Tibial nerve (tissue), 4 donors: ENCODE measurements at regions not wholly inside any gene's neighbourhood (a gene's known extent, or its start where the extent isn't known, plus 50 kb on each side); places are given as distances from the start of the nearest gene placed in this dataset.

ENCODE experiments used
- DNase-seq, 2 donors: peaks; one replicate each; pipeline ENCODE4 v3.0.0-alpha.2; 2019; ENCODE audit warnings: low spot score in 2 of 2
- H3K27ac ChIP-seq, 4 donors: fragments of 200-600 bp; sonication (generic) in 3 of 4; one replicate each; pipeline ENCODE4 v1.5.1; 2017 to 2019; ENCODE audit warnings: mild to moderate bottlenecking in 1 of 4
- H3K27me3 ChIP-seq, 2 donors: fragments of 200-600 bp; sonication (generic) in 1 of 2; one replicate each; pipeline versions ENCODE4 v1.5.1 to v1.6.0; 2017 to 2019
- H3K36me3 ChIP-seq, 3 donors: fragments of 200-600 bp; sonication (generic); one replicate each; pipeline ENCODE4 v1.5.1; 2018 to 2019
- H3K4me1 ChIP-seq, 4 donors: fragments of 200-600 bp; sonication (generic) in 3 of 4; one replicate each; pipeline ENCODE4 v1.5.1; 2017 to 2019
- H3K4me3 ChIP-seq, 4 donors: fragments of 200-600 bp; sonication (generic) in 3 of 4; one replicate each; pipeline ENCODE4 v1.5.1; 2017 to 2019; ENCODE audit warnings: mild to moderate bottlenecking in 1 of 4, moderate library complexity in 1 of 4
- H3K9me3 ChIP-seq, 4 donors: fragments of 200-600 bp; sonication (generic) in 3 of 4; one replicate each; pipeline ENCODE4 v1.5.1; 2017 to 2019
- CTCF ChIP-seq, 5 experiments: fragments of 200-600 bp in 3 of 5; fragments of 450-650 bp in 2 of 5; sonication (generic) in 3 of 5; IDR thresholded peaks; one replicate each; pipeline ENCODE4 v1.5.1; 2016 to 2019; ENCODE audit warnings: antibody characterized with exemption in 5 of 5, mild to moderate bottlenecking in 3 of 5, moderate library complexity in 2 of 5
- EP300 ChIP-seq, 2 donors: sonication (generic); formaldehyde crosslinking; IDR thresholded peaks; one replicate each; pipeline ENCODE4 v1.6.1; 2017; ENCODE audit warnings: antibody characterized with exemption in 2 of 2, mild to moderate bottlenecking in 1 of 2
- POLR2A ChIP-seq, 2 donors: fragments of 450-650 bp; IDR thresholded peaks; one replicate each; pipeline ENCODE4 v1.6.1; 2017; ENCODE audit warnings: antibody characterized with exemption in 2 of 2, mild to moderate bottlenecking in 2 of 2, moderate library complexity in 2 of 2
- WGBS, 2 donors: methylation state at CpG; one replicate each; pipeline ENCODE4 v1.1.5; 2018; 5-methylcytosine and 5-hydroxymethylcytosine counted together

GRCh38 chr2:155630760-155631159 is 701.8 kb downstream of the NR4A2 start:
- H3K27ac ChIP-seq: no peak overlapping the region
- WGBS, 2 donors: 70 to 72% methylated on average over 5 of the region's 5 CpGs
- H3K4me3 ChIP-seq: no peak overlapping the region
- H3K27me3 ChIP-seq: no peaks in the 10 kb centered on the region
- H3K36me3 ChIP-seq: no peaks in the 10 kb centered on the region
- no peaks in the 10 kb centered on the region for H3K4me1 ChIP-seq
- no peak for DNase-seq
- TF ChIP-seq EP300 (IDR thresholded peaks at IDR 0.05): no peak
- TF ChIP-seq POLR2A (IDR thresholded peaks at IDR 0.05): no peak
- no peak for TF ChIP-seq CTCF (IDR thresholded peaks at IDR 0.05)
- H3K9me3 ChIP-seq: no peaks in the 10 kb centered on the region

- TF ChIP-seq EP300 (IDR thresholded peaks at IDR 0.05) (no peak), POLR2A (IDR thresholded peaks at IDR 0.05) (no peak), CTCF (IDR thresholded peaks at IDR 0.05) (no peak)
- Histone ChIP-seq H3K4me1 (no peaks in the 10 kb centered on the region), H3K27me3 (no peaks in the 10 kb centered on the region), H3K27ac (no peak overlapping the region), H3K4me3 (no peak overlapping the region), H3K36me3 (no peaks in the 10 kb centered on the region), H3K9me3 (no peaks in the 10 kb centered on the region)
- 0 to 38% methylated on average over 1 of the region's 1 CpG for WGBS, 2 donors
- DNase-seq: no peak
Measured at GRCh38 chr2:155622443-155622842, 710.1 kb downstream of the NR4A2 start.

GRCh38 chr2:155600914-155601760 is 731.4 kb downstream of the NR4A2 start:
- no peak for TF ChIP-seq CTCF (IDR thresholded peaks at IDR 0.05)
- no peak for TF ChIP-seq EP300 (IDR thresholded peaks at IDR 0.05)
- no peak for TF ChIP-seq POLR2A (IDR thresholded peaks at IDR 0.05)
- Histone ChIP-seq H3K36me3 (no peaks in the 10 kb centered on the region), H3K9me3 (peaks cover 0 to 18% (median 5%) of the 10 kb centered on the region in 4 donors), H3K27me3 (no peaks in the 10 kb centered on the region), H3K4me3 (no peak overlapping the region), H3K27ac (no peak overlapping the region), H3K4me1 (no peaks in the 10 kb centered on the region)
- DNase-seq: no peak
- WGBS, 2 donors: 81 to 91% methylated on average over 6 to 10 of the region's 10 CpGs

GRCh38 chr2:155600296-155600695 is 732.2 kb downstream of the NR4A2 start:
- Histone ChIP-seq H3K4me3 (no peak overlapping the region), H3K36me3 (no peaks in the 10 kb centered on the region), H3K27ac (no peak overlapping the region), H3K9me3 (peaks cover 0 to 22% (median 5%) of the 10 kb centered on the region in 4 donors), H3K4me1 (no peaks in the 10 kb centered on the region), H3K27me3 (no peaks in the 10 kb centered on the region)
- WGBS, 2 donors: 83 to 85% methylated on average over 10 of the region's 10 CpGs
- no peak for TF ChIP-seq CTCF (IDR thresholded peaks at IDR 0.05)
- TF ChIP-seq EP300 (IDR thresholded peaks at IDR 0.05): no peak
- no peak for TF ChIP-seq POLR2A (IDR thresholded peaks at IDR 0.05)
- no peak for DNase-seq

GRCh38 chr2:155599834-155600233 is 732.7 kb downstream of the NR4A2 start:
- no peak for DNase-seq
- Histone ChIP-seq H3K27ac (no peak overlapping the region), H3K4me3 (no peak overlapping the region), H3K9me3 (peaks cover 0 to 22% (median 5%) of the 10 kb centered on the region in 4 donors), H3K27me3 (no peaks in the 10 kb centered on the region), H3K36me3 (no peaks in the 10 kb centered on the region), H3K4me1 (no peaks in the 10 kb centered on the region)
- WGBS, 2 donors: 93 to 97% methylated on average over 5 of the region's 5 CpGs
- TF ChIP-seq POLR2A (IDR thresholded peaks at IDR 0.05) (no peak), EP300 (IDR thresholded peaks at IDR 0.05) (no peak), CTCF (IDR thresholded peaks at IDR 0.05) (no peak)
